ENCODE measurements at regions not wholly inside any gene's neighbourhood (a gene's known extent, or its start where the extent isn't known, plus 50 kb on each side); places are given as distances from the start of the nearest gene placed in this dataset.
A peak's percentile ranks its signal among the peaks of the same experiment; 100 is the strongest.
"Not testable (repeated sequence)": the region's sequence is repeated elsewhere in the genome, so short reads cannot be mapped to it uniquely, and the experiment has no call there.

GRCh38 chr6:15936503-15936902, 192.4 kb upstream of the MYLIP start:
- no peak for DNase-seq (ENCODE audit: extremely low read depth, low read depth, low spot score)

GRCh38 chr6:15935661-15936060, 193.2 kb upstream of the MYLIP start:
- no peak for DNase-seq (ENCODE audit: extremely low read depth, low read depth, low spot score)

- DNase-seq (ENCODE audit: extremely low read depth, low read depth, low spot score): not testable (repeated sequence)
Measured at GRCh38 chr6:15931697-15932096, 197.2 kb upstream of the MYLIP start.

GRCh38 chr6:15930207-15930606, 198.7 kb upstream of the MYLIP start:
- no peak for DNase-seq (ENCODE audit: extremely low read depth, low read depth, low spot score)

- DNase-seq (ENCODE audit: extremely low read depth, low read depth, low spot score): no peak
Measured at GRCh38 chr6:15929685-15930084, 199.2 kb upstream of the MYLIP start.

- no peak for DNase-seq (ENCODE audit: extremely low read depth, low read depth, low spot score)
Measured at GRCh38 chr6:15927531-15928225, 201.2 kb upstream of the MYLIP start.

- DNase-seq (ENCODE audit: extremely low read depth, low read depth, low spot score): no peak
Measured at GRCh38 chr6:15926256-15926655, 202.6 kb upstream of the MYLIP start.

- no peak for DNase-seq (ENCODE audit: extremely low read depth, low read depth, low spot score)
Measured at GRCh38 chr6:15924893-15925292, 204.0 kb upstream of the MYLIP start.

- peak; percentile 98 for DNase-seq (ENCODE audit: extremely low read depth, low read depth, low spot score)
Measured at GRCh38 chr6:15922510-15923250, 206.2 kb upstream of the MYLIP start.

GRCh38 chr6:15921243-15921642, 207.6 kb upstream of the MYLIP start:
- DNase-seq (ENCODE audit: extremely low read depth, low read depth, low spot score): no peak

- no peak for DNase-seq (ENCODE audit: extremely low read depth, low read depth, low spot score)
Measured at GRCh38 chr6:15916581-15916980, 212.3 kb upstream of the MYLIP start.

GRCh38 chr6:15915508-15916178, 213.2 kb upstream of the MYLIP start:
- no peak for DNase-seq (ENCODE audit: extremely low read depth, low read depth, low spot score)

- DNase-seq (ENCODE audit: extremely low read depth, low read depth, low spot score): no peak
Measured at GRCh38 chr6:15914553-15914952, 214.3 kb upstream of the MYLIP start.

- no peak for DNase-seq (ENCODE audit: extremely low read depth, low read depth, low spot score)
Measured at GRCh38 chr6:15913573-15913972, 215.3 kb upstream of the MYLIP start.

- no peak for DNase-seq (ENCODE audit: extremely low read depth, low read depth, low spot score)
Measured at GRCh38 chr6:15912505-15913400, 216.1 kb upstream of the MYLIP start.

GRCh38 chr6:15911753-15912504, 217.0 kb upstream of the MYLIP start:
- DNase-seq (ENCODE audit: extremely low read depth, low read depth, low spot score): no peak

GRCh38 chr6:15909290-15910070, 219.4 kb upstream of the MYLIP start:
- no peak for DNase-seq (ENCODE audit: extremely low read depth, low read depth, low spot score)

GRCh38 chr6:15908871-15909270, 220.0 kb upstream of the MYLIP start:
- DNase-seq (ENCODE audit: extremely low read depth, low read depth, low spot score): no peak

GRCh38 chr6:15907914-15908518, 220.9 kb upstream of the MYLIP start:
- no peak for DNase-seq (ENCODE audit: extremely low read depth, low read depth, low spot score)
